ENCODE measurements at regions not wholly inside any gene's neighbourhood (a gene's known extent, or its start where the extent isn't known, plus 50 kb on each side); places are given as distances from the start of the nearest gene placed in this dataset.

DNA sequence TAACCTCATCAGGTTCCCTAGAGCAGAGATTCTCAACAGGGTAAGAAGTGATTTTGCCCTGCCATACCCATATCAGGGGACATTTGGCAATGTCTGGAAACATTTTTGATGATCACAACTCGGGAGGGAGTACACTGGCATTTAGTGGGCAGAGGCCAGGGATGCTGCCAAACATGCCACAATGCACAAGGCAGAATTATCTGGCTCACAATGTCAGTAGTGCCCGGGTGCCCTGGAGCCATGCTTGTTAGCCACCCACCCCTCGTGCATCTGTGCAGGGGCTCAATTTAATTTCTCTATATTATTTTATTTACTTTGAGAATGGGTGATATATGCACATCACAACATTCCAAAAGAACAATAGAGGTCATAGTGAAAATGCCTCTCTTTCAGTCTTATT lies 82.0 kb upstream of the DHX15 start:
- TF ChIP-seq, protein P1, sequence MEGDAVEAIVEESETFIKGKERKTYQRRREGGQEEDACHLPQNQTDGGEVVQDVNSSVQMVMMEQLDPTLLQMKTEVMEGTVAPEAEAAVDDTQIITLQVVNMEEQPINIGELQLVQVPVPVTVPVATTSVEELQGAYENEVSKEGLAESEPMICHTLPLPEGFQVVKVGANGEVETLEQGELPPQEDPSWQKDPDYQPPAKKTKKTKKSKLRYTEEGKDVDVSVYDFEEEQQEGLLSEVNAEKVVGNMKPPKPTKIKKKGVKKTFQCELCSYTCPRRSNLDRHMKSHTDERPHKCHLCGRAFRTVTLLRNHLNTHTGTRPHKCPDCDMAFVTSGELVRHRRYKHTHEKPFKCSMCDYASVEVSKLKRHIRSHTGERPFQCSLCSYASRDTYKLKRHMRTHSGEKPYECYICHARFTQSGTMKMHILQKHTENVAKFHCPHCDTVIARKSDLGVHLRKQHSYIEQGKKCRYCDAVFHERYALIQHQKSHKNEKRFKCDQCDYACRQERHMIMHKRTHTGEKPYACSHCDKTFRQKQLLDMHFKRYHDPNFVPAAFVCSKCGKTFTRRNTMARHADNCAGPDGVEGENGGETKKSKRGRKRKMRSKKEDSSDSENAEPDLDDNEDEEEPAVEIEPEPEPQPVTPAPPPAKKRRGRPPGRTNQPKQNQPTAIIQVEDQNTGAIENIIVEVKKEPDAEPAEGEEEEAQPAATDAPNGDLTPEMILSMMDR (conservative IDR thresholded peaks at IDR 0.05; ENCODE audit: low read depth, low read length): no peak
- TF ChIP-seq EZH2 (IDR thresholded peaks at IDR 0.05; ENCODE audit: borderline replicate concordance, low read depth, low read length, poor library complexity, severe bottlenecking): no peak
- Histone ChIP-seq H3K4me1 (ENCODE audit: insufficient read depth, low read length, poor library complexity, severe bottlenecking) (no peaks in the 10 kb centered on the region), H3K9me3 (ENCODE audit: low read depth, low read length, poor library complexity, severe bottlenecking) (no peaks in the 10 kb centered on the region), H3K36me3 (ENCODE audit: insufficient read depth, low read length, poor library complexity, severe bottlenecking) (no peaks in the 10 kb centered on the region), H3K27me3 (replicated peaks; ENCODE audit: insufficient read depth, low read depth, low read length, poor library complexity) (peaks cover 3% of the 10 kb centered on the region), H3K27ac (ENCODE audit: low read depth, low read length, poor library complexity, severe bottlenecking) (no peak overlapping the region), H3K4me3 (ENCODE audit: low read depth, low read length, poor library complexity, severe bottlenecking) (no peak overlapping the region)
- DNase-seq (ENCODE audit: low spot score): no peak
- ChIA-PET POLR2A (ENCODE audit: low non-redundant PET) (no interaction called here), CTCF (no interaction called here)
- intact Hi-C loops (cut with micrococcal nuclease; ENCODE audit: unreplicated experiment): no loop called here
- BruUV-seq (replicated peaks): no TSS peak

DNA sequence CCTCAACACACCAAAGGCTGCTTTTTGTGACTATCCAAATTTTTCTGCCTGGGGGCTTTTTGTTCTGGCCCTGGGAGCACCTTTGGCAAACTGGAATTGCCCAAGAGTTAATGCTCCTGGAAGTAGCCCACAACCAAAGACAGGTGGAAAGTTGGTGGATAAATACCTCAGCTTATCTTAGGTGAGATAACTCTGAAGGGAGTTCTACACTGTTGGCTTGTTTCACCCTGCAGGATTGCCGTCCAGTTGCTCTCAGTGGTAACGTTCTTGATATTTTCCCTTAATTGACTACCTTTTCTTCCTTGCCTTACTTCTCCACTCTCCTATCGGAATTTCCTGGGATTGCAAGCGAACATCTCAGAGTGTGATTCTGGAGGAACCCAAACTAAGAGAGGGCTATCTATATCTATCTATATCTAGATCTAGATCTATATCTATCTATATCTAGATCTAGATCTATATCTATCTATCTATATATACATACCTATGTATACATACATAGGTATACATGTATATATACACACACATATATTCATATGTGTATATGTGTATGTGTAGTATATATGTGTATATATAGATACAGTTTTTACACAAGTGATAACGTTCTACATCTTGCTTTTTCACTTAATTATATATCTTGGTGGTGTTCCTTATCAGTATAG lies 82.6 kb upstream of the DHX15 start:
- H3K9me3 ChIP-seq (ENCODE audit: low read depth, low read length, poor library complexity, severe bottlenecking): no peaks in the 10 kb centered on the region
- H3K4me3 ChIP-seq (ENCODE audit: low read depth, low read length, poor library complexity, severe bottlenecking): no peak overlapping the region
- DNase-seq (ENCODE audit: low spot score): no peak
- BruUV-seq (replicated peaks): no TSS peak
- CTCF ChIA-PET: no interaction called here
- POLR2A ChIA-PET (ENCODE audit: low non-redundant PET): no interaction called here
- TF ChIP-seq, protein P1 (conservative IDR thresholded peaks at IDR 0.05; ENCODE audit: low read depth, low read length): no peak
- no peaks in the 10 kb centered on the region for H3K36me3 ChIP-seq (ENCODE audit: insufficient read depth, low read length, poor library complexity, severe bottlenecking)
- H3K27me3 ChIP-seq (replicated peaks; ENCODE audit: insufficient read depth, low read depth, low read length, poor library complexity): peaks cover 3% of the 10 kb centered on the region
- no peak overlapping the region for H3K27ac ChIP-seq (ENCODE audit: low read depth, low read length, poor library complexity, severe bottlenecking)
- no peaks in the 10 kb centered on the region for H3K4me1 ChIP-seq (ENCODE audit: insufficient read depth, low read length, poor library complexity, severe bottlenecking)
- intact Hi-C loops (cut with micrococcal nuclease; ENCODE audit: unreplicated experiment): no loop called here

GRCh38 chr4:24668956-24669355 lies 84.6 kb upstream of the DHX15 start:
- TF ChIP-seq EZH2 (IDR thresholded peaks at IDR 0.05; ENCODE audit: borderline replicate concordance, low read depth, low read length, poor library complexity, severe bottlenecking): no peak
- TF ChIP-seq, protein P1 (conservative IDR thresholded peaks at IDR 0.05; ENCODE audit: low read depth, low read length): no peak
- Histone ChIP-seq H3K9me3 (ENCODE audit: low read depth, low read length, poor library complexity, severe bottlenecking) (no peaks in the 10 kb centered on the region), H3K27ac (ENCODE audit: low read depth, low read length, poor library complexity, severe bottlenecking) (no peak overlapping the region), H3K36me3 (ENCODE audit: insufficient read depth, low read length, poor library complexity, severe bottlenecking) (no peaks in the 10 kb centered on the region), H3K27me3 (replicated peaks; ENCODE audit: insufficient read depth, low read depth, low read length, poor library complexity) (peaks cover 3% of the 10 kb centered on the region), H3K4me3 (ENCODE audit: low read depth, low read length, poor library complexity, severe bottlenecking) (no peak overlapping the region), H3K4me1 (ENCODE audit: insufficient read depth, low read length, poor library complexity, severe bottlenecking) (no peaks in the 10 kb centered on the region)
- ChIA-PET POLR2A (ENCODE audit: low non-redundant PET) (no interaction called here), CTCF (no interaction called here)
- DNase-seq (ENCODE audit: low spot score): no peak
- no TSS peak for BruUV-seq (replicated peaks)
- intact Hi-C loops (cut with micrococcal nuclease; ENCODE audit: unreplicated experiment): no loop called here

Measured in A673 (cell line).